ENCODE measurements at regions not wholly inside any gene's neighbourhood (a gene's known extent, or its start where the extent isn't known, plus 50 kb on each side); places are given as distances from the start of the nearest gene placed in this dataset.

- H2BK5ac ChIP-seq (ENCODE audit: low read depth, low read length, poor library complexity, severe bottlenecking): no peak overlapping the region
- no peak overlapping the region for H2BK15ac ChIP-seq (ENCODE audit: low read depth, low read length)
- H3K4me3 ChIP-seq (ENCODE audit: insufficient read depth, low read depth, low read length): no peak overlapping the region
- CTCF ChIA-PET: interaction anchor here (0.6 to 1.5 kb wide), 3 partner anchors 10 to 18 kb away, joined by 3 to 10 read pairs (median 3); no protein-coding TSS in a partner anchor
- H3K4ac ChIP-seq (ENCODE audit: low read depth, low read length): no peak overlapping the region
- H2BK120ac ChIP-seq (ENCODE audit: low read depth, low read length): no peak overlapping the region
- no peaks in the 10 kb centered on the region for H3K9me3 ChIP-seq (ENCODE audit: control insufficient read depth, insufficient read depth, low read length)
- no peak overlapping the region for H2AK5ac ChIP-seq (ENCODE audit: low read depth, low read length)
- H3K56ac ChIP-seq (ENCODE audit: extremely low read depth, insufficient read depth, low read length): no peak overlapping the region
- no CpG with 5 or more reads among the region's 3 CpGs for WGBS, 2 experiments (ENCODE audit: extremely low coverage in 2 of 2, insufficient read length in 1 of 2)
- no peaks in the 10 kb centered on the region for H4K20me1 ChIP-seq (ENCODE audit: insufficient read depth, low read length)
- TF ChIP-seq MAZ (IDR thresholded peaks at IDR 0.05; ENCODE audit: borderline replicate concordance, low read depth, low read length) (no peak), BHLHE40 (IDR thresholded peaks at IDR 0.05; ENCODE audit: low read depth, low read length) (no peak), NFE2L2 (IDR thresholded peaks at IDR 0.05; ENCODE audit: low read depth, low read length) (no peak), RCOR1 (IDR thresholded peaks at IDR 0.05; ENCODE audit: insufficient replicate concordance, low read length) (no peak), CTCF (conservative IDR thresholded peaks at IDR 0.05; ENCODE audit: low read depth, low read length) (peak; percentile 52), RAD21 (IDR thresholded peaks at IDR 0.05; ENCODE audit: low read length) (peak; percentile 49), MAFK (IDR thresholded peaks at IDR 0.05; ENCODE audit: low read depth, low read length) (no peak), FOS (IDR thresholded peaks at IDR 0.05; ENCODE audit: low read depth, low read length) (no peak), MXI1 (IDR thresholded peaks at IDR 0.05; ENCODE audit: borderline replicate concordance, low read depth, low read length) (no peak)
- TF ChIP-seq, protein P1, sequence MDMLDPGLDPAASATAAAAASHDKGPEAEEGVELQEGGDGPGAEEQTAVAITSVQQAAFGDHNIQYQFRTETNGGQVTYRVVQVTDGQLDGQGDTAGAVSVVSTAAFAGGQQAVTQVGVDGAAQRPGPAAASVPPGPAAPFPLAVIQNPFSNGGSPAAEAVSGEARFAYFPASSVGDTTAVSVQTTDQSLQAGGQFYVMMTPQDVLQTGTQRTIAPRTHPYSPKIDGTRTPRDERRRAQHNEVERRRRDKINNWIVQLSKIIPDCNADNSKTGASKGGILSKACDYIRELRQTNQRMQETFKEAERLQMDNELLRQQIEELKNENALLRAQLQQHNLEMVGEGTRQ (IDR thresholded peaks at IDR 0.05; ENCODE audit: low read depth, low read length): no peak
- ATAC-seq (ENCODE audit: low read depth) (peak; percentile 64), DNase-seq (peak; percentile 43)
- no peak overlapping the region for H3K23ac ChIP-seq (ENCODE audit: low read depth, low read length)
- in situ Hi-C loops (cut with MboI; ENCODE audit: low sequenced_read_pairs) (no loop called here), dilution Hi-C loops (cut with HindIII; ENCODE audit: low sequenced_read_pairs, unreplicated experiment) (no loop called here), intact Hi-C loops (cut with micrococcal nuclease) (no loop called here)
- no peak overlapping the region for H4K91ac ChIP-seq (ENCODE audit: insufficient read depth, low read depth, low read length)
- no peaks in the 10 kb centered on the region for H3K4me1 ChIP-seq (ENCODE audit: control insufficient read depth, insufficient read depth, low read length)
- H3K9me1 ChIP-seq (ENCODE audit: insufficient read depth, low read length): no peaks in the 10 kb centered on the region
- no peak overlapping the region for H4K8ac ChIP-seq (ENCODE audit: low read depth in 2 of 2, low read length in 2 of 2)
- no peak overlapping the region for H4K5ac ChIP-seq (ENCODE audit: low read depth, low read length)
- H2AK9ac ChIP-seq (replicated peaks; ENCODE audit: low read depth, low read length, poor library complexity): no peak overlapping the region
- no peaks in the 10 kb centered on the region for H3K36me3 ChIP-seq (ENCODE audit: control insufficient read depth, insufficient read depth, low read length)
- H2AFZ ChIP-seq (replicated peaks; ENCODE audit: low read length, poor library complexity): no peak overlapping the region
- no peak overlapping the region for H3K14ac ChIP-seq (replicated peaks; ENCODE audit: low read depth, low read length)
- H3K4me2 ChIP-seq (ENCODE audit: low read depth, low read length): no peak overlapping the region
- no peak overlapping the region for H3K18ac ChIP-seq (ENCODE audit: low read depth, low read length)
- no TSS peak for BruUV-seq (replicated peaks)
- H3K27ac ChIP-seq (ENCODE audit: insufficient read depth, low read length): no peak overlapping the region
- no peak overlapping the region for H2BK20ac ChIP-seq (ENCODE audit: low read depth, low read length)
- H3K79me1 ChIP-seq (ENCODE audit: low read depth in 1 of 2, low read length in 2 of 2): no peaks in the 10 kb centered on the region
- no peak overlapping the region for H3K9ac ChIP-seq (ENCODE audit: low read depth, low read length)
- POLR2A ChIA-PET (ENCODE audit: unreplicated experiment): no interaction called here
- H3K27me3 ChIP-seq (ENCODE audit: control insufficient read depth, insufficient read depth, low read length): no peaks in the 10 kb centered on the region
Measured at GRCh38 chr9:12640016-12640587, 53.1 kb upstream of the TYRP1 start.

All from IMR-90 (cell line).